PC-3 (cell line): ENCODE measurements at regions not wholly inside any gene's neighbourhood (a gene's known extent, or its start where the extent isn't known, plus 50 kb on each side); places are given as distances from the start of the nearest gene placed in this dataset.

ENCODE experiments used
- EZH2 ChIP-seq: fragments of 300-600 bp; sonication (generic); IDR thresholded peaks from one replicate; pipeline ENCODE4 v1.6.1; 2017; ENCODE audit warnings: antibody characterized with exemption, mild to moderate bottlenecking, low read length; ENCODE audit not compliant: unreplicated experiment
- EZH2phosphoT487 ChIP-seq: fragments of 300-600 bp; sonication (generic); IDR thresholded peaks from 2 replicates; pipeline ENCODE4 v1.6.1; 2018; ENCODE audit warnings: mild to moderate bottlenecking, antibody characterized with exemption, low read length, borderline replicate concordance
- TF ChIP-seq, protein P1 (sequence below): fragments of 300-600 bp; sonication (generic); conservative IDR thresholded peaks from 2 replicates; pipeline ENCODE4 v1.5.1; 2017; ENCODE audit warnings: antibody characterized with exemption, low read depth, mild to moderate bottlenecking, low read length

DNA sequence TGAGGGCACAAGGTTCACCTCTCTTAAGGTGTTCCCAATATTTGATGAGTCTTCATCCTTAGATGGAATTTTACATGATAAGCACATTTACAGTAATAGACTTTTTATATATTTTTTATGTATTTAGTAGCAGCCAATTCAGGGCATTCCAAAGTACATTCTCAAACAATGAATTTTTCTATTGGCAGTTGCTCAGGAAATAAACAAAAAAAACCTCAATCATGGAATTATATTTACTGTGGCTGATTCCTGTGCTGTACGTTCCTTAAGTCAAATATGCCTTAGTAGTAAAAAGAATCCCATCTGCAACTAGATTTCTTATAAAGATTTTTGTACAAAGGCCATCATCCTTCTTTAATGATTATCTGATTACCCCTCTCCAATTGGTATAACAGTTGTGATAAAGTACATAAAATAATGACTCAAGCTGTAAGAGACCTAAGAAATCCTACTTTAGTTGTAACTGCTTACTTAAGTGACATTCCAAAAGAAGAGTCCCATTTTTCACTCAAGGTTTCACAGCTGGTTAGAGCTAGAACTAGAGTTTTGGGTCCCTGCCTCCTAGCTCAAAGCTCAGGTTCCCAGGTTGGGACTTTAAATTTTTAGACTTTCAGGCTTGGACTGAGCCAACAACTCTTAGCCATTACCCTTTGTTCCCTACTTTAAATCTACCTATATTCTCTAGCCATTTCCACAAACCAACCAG is 152.7 kb downstream of the FHIP1A start:
- TF ChIP-seq, protein P1, sequence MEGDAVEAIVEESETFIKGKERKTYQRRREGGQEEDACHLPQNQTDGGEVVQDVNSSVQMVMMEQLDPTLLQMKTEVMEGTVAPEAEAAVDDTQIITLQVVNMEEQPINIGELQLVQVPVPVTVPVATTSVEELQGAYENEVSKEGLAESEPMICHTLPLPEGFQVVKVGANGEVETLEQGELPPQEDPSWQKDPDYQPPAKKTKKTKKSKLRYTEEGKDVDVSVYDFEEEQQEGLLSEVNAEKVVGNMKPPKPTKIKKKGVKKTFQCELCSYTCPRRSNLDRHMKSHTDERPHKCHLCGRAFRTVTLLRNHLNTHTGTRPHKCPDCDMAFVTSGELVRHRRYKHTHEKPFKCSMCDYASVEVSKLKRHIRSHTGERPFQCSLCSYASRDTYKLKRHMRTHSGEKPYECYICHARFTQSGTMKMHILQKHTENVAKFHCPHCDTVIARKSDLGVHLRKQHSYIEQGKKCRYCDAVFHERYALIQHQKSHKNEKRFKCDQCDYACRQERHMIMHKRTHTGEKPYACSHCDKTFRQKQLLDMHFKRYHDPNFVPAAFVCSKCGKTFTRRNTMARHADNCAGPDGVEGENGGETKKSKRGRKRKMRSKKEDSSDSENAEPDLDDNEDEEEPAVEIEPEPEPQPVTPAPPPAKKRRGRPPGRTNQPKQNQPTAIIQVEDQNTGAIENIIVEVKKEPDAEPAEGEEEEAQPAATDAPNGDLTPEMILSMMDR = no peak
- TF ChIP-seq EZH2 = no peak
- TF ChIP-seq EZH2phosphoT487 = no peak
